ENCODE measurements at regions not wholly inside any gene's neighbourhood (a gene's known extent, or its start where the extent isn't known, plus 50 kb on each side); places are given as distances from the start of the nearest gene placed in this dataset.

DNA sequence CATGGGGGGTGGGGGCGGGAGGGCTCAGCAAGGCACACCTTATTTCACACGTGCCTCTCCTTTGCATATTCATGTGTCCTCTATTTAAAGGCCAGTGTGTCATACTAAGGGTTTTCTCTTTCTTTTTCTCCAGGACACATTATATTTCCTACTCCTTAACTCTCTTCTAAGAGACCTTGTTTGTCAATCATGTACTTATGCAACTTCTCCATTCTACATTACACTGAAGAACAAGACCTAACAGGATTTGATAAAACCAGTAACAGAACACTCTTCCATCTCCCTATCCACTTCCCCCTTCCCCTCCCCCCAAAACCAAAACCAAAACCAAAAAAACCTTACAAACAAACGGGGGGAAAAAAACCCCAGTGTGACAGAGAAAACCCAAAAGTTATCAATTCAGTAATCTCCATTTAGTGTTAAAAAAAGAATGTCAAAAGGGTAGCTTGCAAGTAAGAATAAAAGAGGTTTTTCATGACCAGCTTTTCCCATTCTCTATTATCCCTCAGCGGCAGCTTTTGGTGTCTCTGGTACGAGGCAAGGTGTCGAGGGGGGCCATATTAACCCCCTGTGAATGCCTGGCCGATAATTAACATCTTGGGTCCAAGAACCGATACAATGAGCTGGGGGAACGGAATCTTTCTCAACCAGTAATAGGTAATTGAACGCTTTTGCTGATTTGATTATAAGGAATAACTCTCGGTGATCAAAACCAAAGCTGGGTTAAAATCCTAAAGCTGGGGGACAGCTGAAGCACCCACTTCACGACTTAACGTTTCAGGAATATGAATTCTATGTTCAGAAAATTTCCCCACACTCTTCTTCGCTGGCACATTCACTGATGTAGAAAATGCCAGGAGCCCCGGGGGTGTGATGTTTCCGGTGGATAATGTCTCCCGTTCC, 191.0 kb upstream of the TCF4 start:
- Histone ChIP-seq H3K9me3 (ENCODE audit: low read length) (no peaks in the 10 kb centered on the region), H3K27me3 (ENCODE audit: insufficient read depth, low read length) (no peaks in the 10 kb centered on the region), H3K4me2 (ENCODE audit: low read length) (0 out of 2 replicates have a peak overlapping the region, but pooled peaks have one; percentile 9), H3K36me3 (ENCODE audit: insufficient read depth, low read length) (no peaks in the 10 kb centered on the region), H3K9ac (ENCODE audit: low read length) (no peak overlapping the region), H4K20me1 (ENCODE audit: insufficient read depth, low read length) (no peaks in the 10 kb centered on the region), H3K4me3 (ENCODE audit: low read depth, low read length, poor library complexity, severe bottlenecking) (no peak overlapping the region), H3K27ac (ENCODE audit: low read depth, low read length, poor library complexity, severe bottlenecking) (no peak overlapping the region), H3K9me2 (ENCODE audit: low read depth, low read length) (no peaks in the 10 kb centered on the region), H3K79me2 (ENCODE audit: insufficient read depth, low read length) (no peaks in the 10 kb centered on the region), H2AFZ (ENCODE audit: low read length) (no peak overlapping the region), H3F3A (ENCODE audit: insufficient read depth, low read length) (no peaks in the 10 kb centered on the region), H3K4me1 (ENCODE audit: insufficient read depth, low read length, severe bottlenecking) (no peaks in the 10 kb centered on the region)
- TF ChIP-seq EZH2 (IDR thresholded peaks at IDR 0.05; ENCODE audit: borderline replicate concordance, low read length) (no peak), CTCF (IDR thresholded peaks at IDR 0.05; ENCODE audit: low read length) (no peak)

DNA sequence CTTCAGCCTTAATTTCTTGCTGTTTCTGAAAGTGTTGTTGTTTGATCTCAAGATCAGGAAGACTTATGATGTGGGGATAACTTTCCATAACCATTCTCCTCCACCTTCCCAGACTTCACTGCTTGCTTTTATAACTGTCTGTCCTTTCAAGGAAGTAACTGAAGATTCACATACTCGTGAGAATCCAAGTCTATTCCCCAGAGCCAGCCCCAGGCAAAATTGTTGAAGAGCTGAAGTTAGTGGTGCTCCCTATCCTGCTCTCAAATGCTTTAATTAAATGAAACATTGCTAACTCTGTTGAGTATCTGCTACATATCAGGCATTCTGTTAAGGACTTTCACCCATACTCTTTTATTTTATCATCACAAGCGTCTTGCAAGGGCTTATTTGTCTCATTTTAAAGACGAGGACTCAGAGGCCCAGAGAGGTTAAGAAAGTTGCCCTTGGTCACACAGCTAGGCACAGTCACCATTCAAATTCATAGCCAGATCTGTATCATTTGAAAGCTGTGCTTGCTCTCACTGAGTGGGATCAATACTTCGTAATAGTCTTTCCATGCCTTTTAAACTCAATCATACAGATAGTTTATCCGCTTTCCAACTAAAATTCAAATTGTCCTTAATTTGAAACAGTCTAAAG, 189.8 kb upstream of the TCF4 start:
- TF ChIP-seq CTCF (IDR thresholded peaks at IDR 0.05; ENCODE audit: low read length) (no peak), EZH2 (IDR thresholded peaks at IDR 0.05; ENCODE audit: borderline replicate concordance, low read length) (no peak)
- H2AFZ ChIP-seq (ENCODE audit: low read length) = no peak overlapping the region

DNA sequence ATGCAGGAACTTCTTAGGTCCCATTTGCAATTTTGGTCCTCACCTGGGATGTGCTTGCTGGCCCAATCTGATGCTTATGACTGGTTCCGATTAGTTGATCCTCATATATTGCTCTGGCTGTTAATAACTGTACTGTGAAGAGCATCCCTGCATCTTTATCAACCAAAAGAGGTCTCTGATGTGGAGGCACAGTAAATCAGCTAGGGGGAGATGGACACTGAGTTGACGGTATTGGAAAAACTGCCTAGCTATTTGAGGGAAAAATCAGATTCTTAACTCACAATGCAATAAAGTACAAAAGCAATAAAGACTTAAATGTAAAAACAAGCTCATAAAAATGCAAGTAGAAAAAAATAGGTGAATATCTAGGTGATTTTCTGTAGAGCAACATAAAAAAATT, 188.0 kb upstream of the TCF4 start:
- TF ChIP-seq EZH2 (IDR thresholded peaks at IDR 0.05; ENCODE audit: borderline replicate concordance, low read length) (no peak), CTCF (IDR thresholded peaks at IDR 0.05; ENCODE audit: low read length) (no peak)
- no peaks in the 10 kb centered on the region for H3K36me3 ChIP-seq (ENCODE audit: insufficient read depth, low read length)
- H3K4me3 ChIP-seq (ENCODE audit: low read depth, low read length, poor library complexity, severe bottlenecking) = no peak overlapping the region
- H3K27me3 ChIP-seq (ENCODE audit: insufficient read depth, low read length) = no peaks in the 10 kb centered on the region
- H3K9ac ChIP-seq (ENCODE audit: low read length) = no peak overlapping the region
- H2AFZ ChIP-seq (ENCODE audit: low read length) = no peak overlapping the region
- no peaks in the 10 kb centered on the region for H3K4me1 ChIP-seq (ENCODE audit: insufficient read depth, low read length, severe bottlenecking)
- no peak overlapping the region for H3K27ac ChIP-seq (ENCODE audit: low read depth, low read length, poor library complexity, severe bottlenecking)
- no peaks in the 10 kb centered on the region for H4K20me1 ChIP-seq (ENCODE audit: insufficient read depth, low read length)
- no peaks in the 10 kb centered on the region for H3K9me3 ChIP-seq (ENCODE audit: low read length)
- H3K4me2 ChIP-seq (ENCODE audit: low read length) = no peak overlapping the region
- H3K79me2 ChIP-seq (ENCODE audit: insufficient read depth, low read length) = no peaks in the 10 kb centered on the region
- H3K9me2 ChIP-seq (ENCODE audit: low read depth, low read length) = no peaks in the 10 kb centered on the region
- no peaks in the 10 kb centered on the region for H3F3A ChIP-seq (ENCODE audit: insufficient read depth, low read length)

More for the DNA sequence above, 189.8 kb upstream of the TCF4 start:
- no peaks in the 10 kb centered on the region for H3K9me3 ChIP-seq (ENCODE audit: low read length)
- no peaks in the 10 kb centered on the region for H4K20me1 ChIP-seq (ENCODE audit: insufficient read depth, low read length)
- H3F3A ChIP-seq (ENCODE audit: insufficient read depth, low read length) = no peaks in the 10 kb centered on the region
- no peaks in the 10 kb centered on the region for H3K36me3 ChIP-seq (ENCODE audit: insufficient read depth, low read length)
- no peaks in the 10 kb centered on the region for H3K4me1 ChIP-seq (ENCODE audit: insufficient read depth, low read length, severe bottlenecking)
- no peaks in the 10 kb centered on the region for H3K9me2 ChIP-seq (ENCODE audit: low read depth, low read length)
- H3K79me2 ChIP-seq (ENCODE audit: insufficient read depth, low read length) = no peaks in the 10 kb centered on the region
- no peaks in the 10 kb centered on the region for H3K27me3 ChIP-seq (ENCODE audit: insufficient read depth, low read length)
- H3K4me3 ChIP-seq (ENCODE audit: low read depth, low read length, poor library complexity, severe bottlenecking) = no peak overlapping the region
- no peak overlapping the region for H3K27ac ChIP-seq (ENCODE audit: low read depth, low read length, poor library complexity, severe bottlenecking)
- no peak overlapping the region for H3K4me2 ChIP-seq (ENCODE audit: low read length)
- no peak overlapping the region for H3K9ac ChIP-seq (ENCODE audit: low read length)

All from OCI-LY1 (cell line).